ENCODE measurements at regions not wholly inside any gene's neighbourhood (a gene's known extent, or its start where the extent isn't known, plus 50 kb on each side); places are given as distances from the start of the nearest gene placed in this dataset.
A peak's percentile ranks its signal among the peaks of the same experiment; 100 is the strongest.

DNA sequence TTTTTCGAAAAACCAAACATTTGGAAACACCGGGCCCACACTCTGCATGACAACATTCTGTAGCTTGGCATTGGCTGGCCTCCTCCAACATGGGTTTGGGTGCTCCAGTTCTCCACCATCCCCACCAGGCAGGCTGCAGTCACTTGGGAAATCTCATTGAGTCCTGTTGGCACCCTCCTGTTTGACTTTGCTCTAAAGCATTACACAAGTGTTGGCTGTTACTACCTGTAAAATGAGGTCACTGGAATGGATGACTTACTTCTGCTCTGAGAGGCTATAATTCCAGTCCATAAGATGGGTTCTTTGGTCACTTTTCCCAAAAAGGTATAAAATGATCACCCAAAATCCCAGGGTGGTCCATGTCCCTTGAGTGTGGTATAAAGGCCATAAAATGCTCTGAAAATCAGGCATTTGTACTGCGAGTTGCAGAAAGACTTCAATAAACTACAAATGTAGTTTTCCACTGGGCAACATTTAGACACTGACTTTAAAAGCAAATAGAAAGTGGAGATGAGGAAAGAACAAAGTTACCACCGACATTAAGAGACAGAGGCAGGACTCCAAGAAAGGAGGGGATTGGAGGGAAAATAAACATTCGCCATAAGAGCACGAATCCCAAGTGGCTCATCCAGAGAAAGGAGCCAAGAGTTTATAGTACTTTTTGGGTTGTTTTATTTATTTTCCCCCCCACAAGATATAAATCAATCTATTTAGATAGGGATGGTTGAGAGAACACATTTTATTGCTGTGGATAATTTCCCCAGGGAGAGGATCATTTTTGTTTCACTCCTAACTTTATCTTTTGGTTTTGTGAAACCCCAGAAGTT lies 295.1 kb downstream of the TLE1 start:
- DNase-seq (ENCODE audit: low read depth) = no peak

- DNase-seq (ENCODE audit: low read depth) = no peak
Observed at GRCh38 chr9:81391457-81391825, 297.9 kb downstream of the TLE1 start.

DNA sequence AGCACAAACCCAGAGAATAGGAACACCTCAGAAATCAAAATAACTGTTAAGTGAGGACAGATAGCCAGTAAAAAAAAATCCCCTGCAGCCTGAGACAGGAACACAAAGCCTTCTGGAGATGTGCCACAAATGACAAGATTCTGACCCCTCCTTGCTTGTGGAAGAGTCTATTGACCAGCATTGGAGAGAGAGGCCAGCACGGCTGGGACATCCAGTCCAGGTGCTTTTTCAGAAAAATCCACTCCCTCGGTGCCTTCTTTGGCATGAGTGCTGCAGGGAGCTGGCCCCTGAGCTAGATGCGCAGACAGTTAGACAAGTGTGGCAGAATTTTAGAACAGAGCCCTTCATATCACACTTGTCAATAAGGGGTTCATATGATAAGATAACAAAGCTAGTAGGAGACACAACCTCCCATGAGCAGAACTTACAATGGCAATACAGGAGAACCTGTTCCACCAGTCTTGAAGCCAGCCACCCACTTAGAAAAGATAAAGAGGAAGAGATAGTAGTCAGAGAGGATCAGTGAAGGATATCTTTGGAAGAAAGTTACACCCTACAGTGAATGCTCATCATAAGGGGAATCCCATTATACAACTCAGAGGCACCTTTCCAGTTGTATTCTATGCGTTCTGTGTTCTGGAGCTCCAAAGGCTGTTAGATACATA lies 298.4 kb downstream of the TLE1 start:
- DNase-seq (ENCODE audit: low read depth) = no peak

DNA sequence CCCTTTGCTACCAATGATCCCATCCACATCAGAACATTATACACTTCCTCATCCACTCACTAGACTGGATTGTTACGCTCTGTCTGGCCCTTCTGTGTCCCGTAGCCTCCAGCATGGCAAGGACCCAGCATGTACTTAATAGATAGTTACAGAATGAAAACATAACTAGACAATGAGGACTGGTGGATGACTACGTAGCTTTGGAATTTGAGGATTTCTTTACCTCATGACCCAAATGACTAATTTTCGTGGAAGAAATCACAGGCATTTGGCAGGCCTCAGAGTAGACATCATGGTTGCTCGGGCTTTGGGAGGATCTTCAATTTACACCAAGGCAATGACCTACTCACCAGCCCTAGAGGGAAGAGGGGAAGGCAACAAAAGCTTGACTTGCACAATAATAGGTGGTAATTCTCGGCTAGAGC lies 299.8 kb downstream of the TLE1 start:
- peak; percentile 79 for DNase-seq (ENCODE audit: low read depth)

GRCh38 chr9:81388831-81389230 lies 300.5 kb downstream of the TLE1 start:
- DNase-seq (ENCODE audit: low read depth) = no peak

DNA sequence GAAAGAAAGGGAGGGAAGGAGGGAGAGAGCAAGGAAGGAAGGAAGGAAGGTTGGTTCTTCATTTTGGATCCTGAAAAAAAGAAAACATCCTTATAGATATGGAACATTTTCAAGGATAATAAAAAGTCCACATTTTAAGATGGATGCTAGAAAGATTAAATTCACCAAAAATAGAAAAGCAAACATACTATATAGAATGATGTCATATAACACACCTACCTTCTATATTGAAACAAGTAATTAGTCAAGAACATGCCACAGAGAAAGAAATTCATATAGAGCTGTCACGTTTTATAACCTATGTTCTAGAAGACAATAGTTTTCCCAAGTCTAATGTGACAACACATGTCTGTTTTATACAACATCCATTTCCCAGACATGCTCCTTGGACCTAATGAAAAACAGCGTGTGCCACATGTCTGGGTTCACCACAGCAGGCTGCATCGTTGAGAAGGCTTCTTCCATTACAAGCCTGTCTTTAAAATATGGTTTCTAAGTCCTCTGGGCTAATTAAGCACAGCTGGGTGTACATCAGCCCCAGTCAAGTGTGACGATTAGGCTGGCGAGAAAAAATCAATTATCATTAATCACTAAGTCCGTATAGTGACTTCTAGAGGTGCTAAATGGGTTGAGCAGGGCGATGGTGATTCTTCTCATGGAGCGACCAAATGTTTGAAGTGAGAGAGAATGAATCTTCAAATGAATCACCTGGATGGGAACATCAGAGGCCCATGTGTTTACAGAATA lies 301.8 kb downstream of the TLE1 start:
- no peak for DNase-seq (ENCODE audit: low read depth)

GRCh38 chr9:81384911-81385310 lies 304.4 kb downstream of the TLE1 start:
- DNase-seq (ENCODE audit: low read depth) = no peak

- DNase-seq (ENCODE audit: low read depth) = no peak
Observed at GRCh38 chr9:81382281-81382680, 307.1 kb downstream of the TLE1 start.

- DNase-seq (ENCODE audit: low read depth) = no peak
Observed at GRCh38 chr9:81381694-81382093, 307.7 kb downstream of the TLE1 start.

- DNase-seq (ENCODE audit: low read depth) = peak; percentile 29
Observed at GRCh38 chr9:81380504-81381359, 308.6 kb downstream of the TLE1 start.

- DNase-seq (ENCODE audit: low read depth) = no peak
Observed at GRCh38 chr9:81379655-81380054, 309.7 kb downstream of the TLE1 start.

DNA sequence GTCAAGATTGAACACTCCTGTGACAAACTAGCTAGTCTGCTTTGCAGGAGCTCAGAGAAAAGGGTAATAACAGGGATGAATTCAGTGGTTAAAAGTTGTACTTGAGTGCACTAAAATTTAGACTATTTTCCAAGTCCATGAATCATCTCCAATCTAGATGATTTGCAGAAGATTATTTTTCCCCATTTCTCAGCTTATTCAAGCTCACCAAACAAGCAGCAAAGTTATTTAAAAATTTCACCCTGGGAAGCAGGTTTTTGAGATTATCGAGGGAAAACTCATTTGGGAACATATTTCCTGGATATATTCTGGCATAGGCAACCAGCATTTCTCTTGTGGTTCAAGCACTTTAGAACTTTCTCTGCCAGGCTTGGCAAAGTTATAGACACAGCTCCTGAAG lies 311.4 kb downstream of the TLE1 start:
- no peak for DNase-seq (ENCODE audit: low read depth)

DNA sequence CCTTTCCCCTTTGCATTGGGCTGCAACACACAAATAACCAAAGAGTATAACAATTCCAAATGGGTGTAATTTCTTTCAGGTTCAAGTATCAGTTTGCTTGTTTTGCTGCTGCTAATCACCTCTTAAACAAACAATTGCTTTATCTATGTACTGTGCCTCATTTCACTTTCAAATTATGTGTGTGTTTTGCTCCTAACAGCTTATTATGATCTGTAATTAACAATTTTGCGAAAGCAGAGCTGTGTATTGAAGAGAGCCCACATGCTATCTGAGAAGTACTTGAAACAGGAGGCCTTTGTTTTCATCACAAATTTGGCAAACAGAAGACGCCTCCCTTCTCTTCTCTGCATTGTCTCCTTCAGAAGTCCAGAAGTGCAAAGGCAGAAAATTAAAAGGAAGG lies 312.0 kb downstream of the TLE1 start:
- no peak for DNase-seq (ENCODE audit: low read depth)

DNA sequence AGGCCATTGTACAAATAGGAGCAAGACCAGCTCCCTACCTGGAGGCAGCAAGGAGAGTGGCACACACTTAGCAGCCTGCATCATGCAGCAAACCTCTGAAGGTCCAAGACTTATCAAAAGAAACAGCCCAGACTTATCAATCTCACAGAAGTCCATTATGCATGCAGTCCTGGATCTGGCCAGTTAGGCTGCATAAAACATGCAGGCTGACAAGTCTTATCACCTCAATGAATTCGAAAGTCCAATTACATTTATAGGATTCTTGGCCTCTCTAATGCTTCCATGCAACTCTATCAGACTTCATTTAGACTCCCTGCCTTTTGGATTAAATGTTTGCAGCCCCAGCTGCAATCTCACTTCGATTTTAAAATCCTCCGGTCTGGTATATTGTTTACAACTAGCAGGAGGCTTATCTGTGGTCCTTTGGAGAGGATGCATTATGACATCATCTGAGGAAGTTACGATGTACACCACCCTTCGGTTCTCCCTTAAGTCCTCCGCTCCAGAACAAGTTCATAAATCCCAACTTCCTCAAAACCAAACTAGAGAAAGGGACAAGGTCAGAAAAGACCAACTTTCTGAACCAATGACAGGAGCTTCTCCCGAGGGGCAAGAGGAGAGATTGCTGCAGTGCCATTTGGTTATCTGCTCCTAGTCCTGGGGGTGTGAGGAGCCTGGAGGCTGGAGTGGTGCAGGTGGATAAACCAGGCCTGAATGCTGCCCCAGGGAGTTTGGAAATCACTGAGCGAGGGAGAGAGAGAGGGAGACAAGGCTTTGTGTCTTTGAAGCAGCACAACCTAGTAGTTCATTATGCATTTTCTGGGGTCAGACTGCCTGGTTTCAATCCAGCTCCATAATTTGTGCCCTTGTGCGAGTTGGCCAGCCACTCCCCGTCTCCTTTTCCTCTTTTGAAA lies 313.9 kb downstream of the TLE1 start:
- no peak for DNase-seq (ENCODE audit: low read depth)

GRCh38 chr9:81374459-81375186 lies 314.7 kb downstream of the TLE1 start:
- DNase-seq (ENCODE audit: low read depth) = peak; percentile 63

- DNase-seq (ENCODE audit: low read depth) = no peak
Observed at GRCh38 chr9:81373294-81373693, 316.1 kb downstream of the TLE1 start.

- DNase-seq (ENCODE audit: low read depth) = peak; percentile 86
Observed at GRCh38 chr9:81372628-81373191, 316.6 kb downstream of the TLE1 start.

DNA sequence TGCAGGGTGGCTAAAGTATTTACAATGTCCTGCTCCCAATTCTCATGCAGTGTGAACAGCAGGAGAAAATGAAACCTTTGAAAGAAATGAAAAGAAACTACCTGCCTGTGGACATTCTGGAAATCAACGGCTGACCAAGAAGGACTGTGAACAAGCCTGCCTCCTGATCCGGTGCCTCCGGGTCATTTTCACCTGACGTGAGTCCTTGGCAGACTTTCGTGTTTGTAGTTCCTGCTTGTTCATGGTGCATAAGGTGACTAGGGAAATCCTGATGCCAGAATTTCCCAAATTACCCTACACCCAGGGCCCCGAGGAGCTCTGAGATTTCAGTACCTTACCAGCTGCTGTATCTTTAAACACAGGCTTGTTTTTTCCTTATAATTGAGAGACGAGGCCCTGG lies 317.5 kb downstream of the TLE1 start:
- no peak for DNase-seq (ENCODE audit: low read depth)

DNA sequence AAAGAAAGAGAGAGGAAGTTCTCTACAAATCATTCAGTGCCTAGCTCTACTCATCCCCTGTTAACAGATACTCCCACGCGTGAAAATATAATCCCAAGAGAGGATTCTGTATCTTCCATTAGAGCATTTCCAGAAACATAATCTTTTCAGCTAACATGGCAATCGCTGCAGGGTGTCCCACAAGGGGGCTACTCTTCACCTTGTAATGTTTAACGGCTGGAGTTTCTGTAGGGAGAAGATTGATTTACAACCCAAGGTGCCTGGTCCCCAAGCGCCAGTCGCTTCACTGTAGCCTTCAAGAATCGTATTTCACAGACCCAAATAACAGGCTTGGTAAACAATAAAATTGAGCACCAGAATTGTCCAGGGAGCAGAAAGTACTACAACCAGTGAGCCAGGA lies 318.7 kb downstream of the TLE1 start:
- DNase-seq (ENCODE audit: low read depth) = no peak

Measured in myocyte (in vitro differentiated cells).